ENCODE measurements at regions not wholly inside any gene's neighbourhood (a gene's known extent, or its start where the extent isn't known, plus 50 kb on each side); places are given as distances from the start of the nearest gene placed in this dataset.

- DNase-seq: no peak
Observed at GRCh38 chr4:46441136-46441859, 51.4 kb upstream of the GABRA2 start.

All from nucleus accumbens (tissue), 56 donors.